ENCODE measurements at regions not wholly inside any gene's neighbourhood (a gene's known extent, or its start where the extent isn't known, plus 50 kb on each side); places are given as distances from the start of the nearest gene placed in this dataset.
"Not testable (repeated sequence)": the region's sequence is repeated elsewhere in the genome, so short reads cannot be mapped to it uniquely, and the experiment has no call there.

- Histone ChIP-seq H3K27me3 (no peaks in the 10 kb centered on the region), H3K4me1 (no peaks in the 10 kb centered on the region), H3K27ac (no peak overlapping the region), H3K4me3 (replicated peaks in 1 of 3) (no peak overlapping the region), H3K36me3 (no peaks in the 10 kb centered on the region), H3K9me3 (no peaks in the 10 kb centered on the region)
- TF ChIP-seq CTCF (IDR thresholded peaks at IDR 0.05) (no peak), POLR2A (IDR thresholded peaks at IDR 0.05) (no peak)
- no peak for DNase-seq
- intact Hi-C loops (cut with DNase I): no loop called here
- WGBS, 2 donors: 97% methylated on average over 5 of the region's 5 CpGs
Observed at GRCh38 chr6:137391061-137391814, 103.0 kb downstream of the OLIG3 start.

GRCh38 chr6:137390334-137390733, 103.9 kb downstream of the OLIG3 start:
- intact Hi-C loops (cut with DNase I): no loop called here
- H3K4me3 ChIP-seq (replicated peaks in 1 of 3): no peak overlapping the region
- no peak overlapping the region for H3K27ac ChIP-seq
- TF ChIP-seq CTCF (IDR thresholded peaks at IDR 0.05) (no peak), POLR2A (IDR thresholded peaks at IDR 0.05) (no peak)
- 72 to 76% methylated on average over 4 of the region's 4 CpGs for WGBS, 2 donors
- no peaks in the 10 kb centered on the region for H3K36me3 ChIP-seq
- no peak for DNase-seq
- H3K27me3 ChIP-seq: no peaks in the 10 kb centered on the region
- no peaks in the 10 kb centered on the region for H3K4me1 ChIP-seq
- H3K9me3 ChIP-seq: no peaks in the 10 kb centered on the region

- no peak for TF ChIP-seq POLR2A (IDR thresholded peaks at IDR 0.05)
- TF ChIP-seq CTCF (IDR thresholded peaks at IDR 0.05): no peak
- Histone ChIP-seq H3K27me3 (no peaks in the 10 kb centered on the region), H3K36me3 (no peaks in the 10 kb centered on the region), H3K4me1 (no peaks in the 10 kb centered on the region), H3K9me3 (no peaks in the 10 kb centered on the region), H3K27ac (no peak overlapping the region), H3K4me3 (replicated peaks in 1 of 3) (no peak overlapping the region)
- WGBS, 2 donors: 63 to 65% methylated on average over 6 of the region's 6 CpGs
- no peak for DNase-seq
- intact Hi-C loops (cut with DNase I): no loop called here
Observed at GRCh38 chr6:137389150-137389704, 105.0 kb downstream of the OLIG3 start.

GRCh38 chr6:137387096-137387764, 107.0 kb downstream of the OLIG3 start:
- no peak overlapping the region for H3K4me3 ChIP-seq (replicated peaks in 1 of 3)
- WGBS, 2 donors: 77 to 88% methylated on average over 6 to 10 of the region's 10 CpGs
- no peaks in the 10 kb centered on the region for H3K9me3 ChIP-seq
- no peaks in the 10 kb centered on the region for H3K4me1 ChIP-seq
- no peak overlapping the region for H3K27ac ChIP-seq
- H3K36me3 ChIP-seq: no peaks in the 10 kb centered on the region
- DNase-seq: no peak
- H3K27me3 ChIP-seq: no peaks in the 10 kb centered on the region
- intact Hi-C loops (cut with DNase I): no loop called here
- TF ChIP-seq POLR2A (IDR thresholded peaks at IDR 0.05): no peak
- TF ChIP-seq CTCF (IDR thresholded peaks at IDR 0.05): no peak

- intact Hi-C loops (cut with DNase I); H3K4me1 ChIP-seq; H3K27me3 ChIP-seq; H3K27ac ChIP-seq; DNase-seq; H3K36me3 ChIP-seq; H3K4me3 ChIP-seq (replicated peaks in 1 of 3); H3K9me3 ChIP-seq: not testable (repeated sequence)
- 92 to 94% methylated on average over 6 of the region's 6 CpGs for WGBS, 2 donors
Observed at GRCh38 chr6:137383287-137383686, 110.9 kb downstream of the OLIG3 start.

Data from thyroid gland (tissue), 4 donors.